MM.1S (cell line): ENCODE measurements at regions not wholly inside any gene's neighbourhood (a gene's known extent, or its start where the extent isn't known, plus 50 kb on each side); places are given as distances from the start of the nearest gene placed in this dataset.

Experiments
- CTCF ChIP-seq: fragments of 300-600 bp; sonication (generic); IDR thresholded peaks from 2 replicates; pipeline ENCODE4 v1.5.1; 2016; ENCODE audit warnings: antibody characterized with exemption, low read length, mixed read lengths
- EZH2 ChIP-seq: fragments of 300-600 bp; sonication (generic); optimal IDR thresholded peaks from 2 replicates; pipeline ENCODE3; 2017; ENCODE audit warnings: low read depth, mild to moderate bottlenecking, antibody characterized with exemption, low read length, mixed read lengths
- EZH2phosphoT487 ChIP-seq: fragments of 300-600 bp; sonication (generic); IDR thresholded peaks from 2 replicates; pipeline ENCODE4 v1.6.1; 2018; ENCODE audit warnings: antibody characterized with exemption, low read length

DNA sequence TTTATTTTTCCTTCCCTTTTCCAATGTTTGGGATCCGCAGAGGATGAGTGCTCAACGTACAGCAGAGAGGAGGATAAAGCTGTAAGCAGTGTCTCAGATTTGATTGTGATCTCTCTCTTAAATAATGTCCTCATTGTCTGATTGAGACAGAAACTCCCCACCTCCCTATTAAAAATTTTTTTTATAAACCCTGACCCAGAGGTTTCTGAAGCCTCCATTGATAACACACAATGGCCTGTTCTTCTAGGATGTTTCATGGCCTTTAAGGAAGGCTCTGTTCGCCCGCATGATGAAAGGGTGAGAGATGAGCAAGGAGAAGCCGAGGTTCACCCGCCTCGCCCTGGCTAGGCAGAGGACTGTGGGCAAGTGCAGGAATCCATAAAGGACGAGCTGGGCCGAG, 138.2 kb upstream of the GAS1 start:
- no peak for TF ChIP-seq CTCF
- TF ChIP-seq EZH2 = no peak
- TF ChIP-seq EZH2phosphoT487 = no peak
